ENCODE measurements at regions not wholly inside any gene's neighbourhood (a gene's known extent, or its start where the extent isn't known, plus 50 kb on each side); places are given as distances from the start of the nearest gene placed in this dataset.

DNA sequence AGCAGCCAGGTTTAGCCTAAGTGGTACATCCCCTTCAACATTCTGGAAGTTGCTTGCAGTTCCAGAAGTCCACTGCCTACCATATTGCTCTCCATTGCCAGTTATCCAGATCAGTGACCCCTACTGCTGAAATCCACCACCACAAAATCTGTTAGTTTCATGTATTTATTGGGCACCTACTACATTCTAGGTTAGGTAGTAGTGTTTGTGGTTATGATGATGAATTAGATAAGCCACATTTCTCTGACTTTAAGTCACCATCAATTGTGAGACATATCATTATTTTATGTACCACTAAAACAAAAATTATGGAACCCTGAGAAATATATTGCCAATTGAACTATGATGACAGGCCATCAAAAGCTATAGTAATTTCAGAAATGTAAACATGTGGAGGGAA, 139.5 kb upstream of the PKDCC start:
- Histone ChIP-seq H3K4me2 (ENCODE audit: extremely low read depth, insufficient read depth, low read length) (no peak overlapping the region), H3K4me1 (ENCODE audit: control insufficient read depth, extremely low read depth, insufficient read depth, low read length) (no peaks in the 10 kb centered on the region), H3K27me3 (ENCODE audit: control insufficient read depth, insufficient read depth, low read length) (no peaks in the 10 kb centered on the region), H4K20me1 (ENCODE audit: control insufficient read depth, extremely low read depth, insufficient read depth, low read length) (no peaks in the 10 kb centered on the region), H3K9ac (ENCODE audit: insufficient read depth, low read length) (no peak overlapping the region), H3K4me3 (replicated peaks in 1 of 4; ENCODE audit: control extremely low read depth in 1 of 4, insufficient read depth in 1 of 4, low read depth in 3 of 4, low read length in 4 of 4) (no peak overlapping the region), H3K9me3 (ENCODE audit: control insufficient read depth, insufficient read depth, low read depth, low read length) (no peaks in the 10 kb centered on the region), H3K36me3 (ENCODE audit: control insufficient read depth, insufficient read depth, low read length) (no peaks in the 10 kb centered on the region), H3K27ac (ENCODE audit: insufficient read depth, low read length) (no peak overlapping the region), H2AFZ (ENCODE audit: low read length) (no peak overlapping the region), H3K79me2 (ENCODE audit: control insufficient read depth, insufficient read depth, low read length) (no peaks in the 10 kb centered on the region)
- no peak for TF ChIP-seq EZH2 (IDR thresholded peaks at IDR 0.05; ENCODE audit: low read length, missing control alignments)
- no peak for TF ChIP-seq CTCF (conservative IDR thresholded peaks at IDR 0.05 in 1 of 2, IDR thresholded peaks at IDR 0.05 in 1 of 2; ENCODE audit: low read depth in 1 of 2, low read length in 2 of 2)
- no peak for DNase-seq (ENCODE audit: low read depth in 2 of 2)

DNA sequence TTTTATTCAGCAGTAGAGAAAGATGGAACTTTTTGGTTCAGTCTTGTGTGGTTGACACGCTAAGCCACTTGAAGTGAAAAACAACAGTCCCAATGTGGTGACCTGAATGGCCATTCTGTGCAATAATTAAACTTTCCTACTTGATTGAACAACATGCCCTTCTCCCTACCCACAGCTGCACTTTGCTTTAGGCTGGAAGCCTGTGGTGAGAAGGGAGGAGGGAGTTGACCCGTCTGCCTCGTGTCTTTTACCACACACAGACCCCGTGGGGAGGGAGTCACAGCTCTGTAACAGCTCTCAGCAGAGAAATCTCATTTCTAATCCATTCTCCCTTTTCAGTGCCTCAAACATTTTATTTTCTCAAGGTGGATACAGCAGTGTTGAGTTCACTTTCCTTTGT, 138.2 kb upstream of the PKDCC start:
- TF ChIP-seq CTCF (conservative IDR thresholded peaks at IDR 0.05 in 1 of 2, IDR thresholded peaks at IDR 0.05 in 1 of 2; ENCODE audit: low read depth in 1 of 2, low read length in 2 of 2) (no peak), EZH2 (IDR thresholded peaks at IDR 0.05; ENCODE audit: low read length, missing control alignments) (no peak)
- H3K27me3 ChIP-seq (ENCODE audit: control insufficient read depth, insufficient read depth, low read length) = no peaks in the 10 kb centered on the region
- H3K27ac ChIP-seq (ENCODE audit: insufficient read depth, low read length) = no peak overlapping the region
- DNase-seq (ENCODE audit: low read depth in 2 of 2) = peak in 1 of 2 donors; percentile 22
- no peak overlapping the region for H3K4me3 ChIP-seq (replicated peaks in 1 of 4; ENCODE audit: control extremely low read depth in 1 of 4, insufficient read depth in 1 of 4, low read depth in 3 of 4, low read length in 4 of 4)
- no peaks in the 10 kb centered on the region for H3K79me2 ChIP-seq (ENCODE audit: control insufficient read depth, insufficient read depth, low read length)
- no peaks in the 10 kb centered on the region for H4K20me1 ChIP-seq (ENCODE audit: control insufficient read depth, extremely low read depth, insufficient read depth, low read length)
- H3K36me3 ChIP-seq (ENCODE audit: control insufficient read depth, insufficient read depth, low read length) = no peaks in the 10 kb centered on the region
- H3K4me2 ChIP-seq (ENCODE audit: extremely low read depth, insufficient read depth, low read length) = no peak overlapping the region
- no peak overlapping the region for H2AFZ ChIP-seq (ENCODE audit: low read length)
- no peaks in the 10 kb centered on the region for H3K9me3 ChIP-seq (ENCODE audit: control insufficient read depth, insufficient read depth, low read depth, low read length)
- H3K9ac ChIP-seq (ENCODE audit: insufficient read depth, low read length) = no peak overlapping the region
- H3K4me1 ChIP-seq (ENCODE audit: control insufficient read depth, extremely low read depth, insufficient read depth, low read length) = no peaks in the 10 kb centered on the region

GRCh38 chr2:41910126-41910525, 137.7 kb upstream of the PKDCC start:
- Histone ChIP-seq H3K4me1 (ENCODE audit: control insufficient read depth, extremely low read depth, insufficient read depth, low read length) (no peaks in the 10 kb centered on the region), H3K4me3 (replicated peaks in 1 of 4; ENCODE audit: control extremely low read depth in 1 of 4, insufficient read depth in 1 of 4, low read depth in 3 of 4, low read length in 4 of 4) (no peak overlapping the region), H4K20me1 (ENCODE audit: control insufficient read depth, extremely low read depth, insufficient read depth, low read length) (no peaks in the 10 kb centered on the region), H3K27me3 (ENCODE audit: control insufficient read depth, insufficient read depth, low read length) (no peaks in the 10 kb centered on the region), H3K36me3 (ENCODE audit: control insufficient read depth, insufficient read depth, low read length) (no peaks in the 10 kb centered on the region), H3K4me2 (ENCODE audit: extremely low read depth, insufficient read depth, low read length) (no peak overlapping the region), H3K9me3 (ENCODE audit: control insufficient read depth, insufficient read depth, low read depth, low read length) (no peaks in the 10 kb centered on the region), H2AFZ (ENCODE audit: low read length) (no peak overlapping the region), H3K79me2 (ENCODE audit: control insufficient read depth, insufficient read depth, low read length) (no peaks in the 10 kb centered on the region), H3K9ac (ENCODE audit: insufficient read depth, low read length) (no peak overlapping the region), H3K27ac (ENCODE audit: insufficient read depth, low read length) (no peak overlapping the region)
- DNase-seq (ENCODE audit: low read depth in 2 of 2) = peak in 1 of 2 donors; percentile 76
- TF ChIP-seq EZH2 (IDR thresholded peaks at IDR 0.05; ENCODE audit: low read length, missing control alignments) = no peak
- no peak for TF ChIP-seq CTCF (conservative IDR thresholded peaks at IDR 0.05 in 1 of 2, IDR thresholded peaks at IDR 0.05 in 1 of 2; ENCODE audit: low read depth in 1 of 2, low read length in 2 of 2)

Measured in fibroblast of lung (primary cell).